Mammary epithelial cell (primary cell): ENCODE measurements at regions not wholly inside any gene's neighbourhood (a gene's known extent, or its start where the extent isn't known, plus 50 kb on each side); places are given as distances from the start of the nearest gene placed in this dataset.

ENCODE experiments used
- CTCF ChIP-seq, 2 donors: IDR thresholded peaks in 1 of 2; conservative IDR thresholded peaks in 1 of 2; 2 replicates each; pipeline ENCODE4 v1.5.1; 2011 to 2012; ENCODE audit warnings: inconsistent platforms in 2 of 2, low read length in 2 of 2, mild to moderate bottlenecking in 2 of 2, control low read depth in 1 of 2, low read depth in 1 of 2; ENCODE audit not compliant: insufficient read depth in 1 of 2; ENCODE audit errors: extremely low read depth in 1 of 2
- EZH2 ChIP-seq: IDR thresholded peaks from 2 replicates; pipeline ENCODE4 v1.6.1; 2012; ENCODE audit warnings: low read length, inconsistent platforms, borderline replicate concordance

- TF ChIP-seq CTCF (conservative IDR thresholded peaks at IDR 0.05 in 1 of 2, IDR thresholded peaks at IDR 0.05 in 1 of 2; ENCODE audit: extremely low read depth in 1 of 2, insufficient read depth in 1 of 2, low read depth in 1 of 2, low read length in 2 of 2) (no peak), EZH2 (no peak)
Measured at GRCh38 chr5:113974976-113975375, 386.9 kb upstream of the KCNN2 start.
